ENCODE measurements at regions not wholly inside any gene's neighbourhood (a gene's known extent, or its start where the extent isn't known, plus 50 kb on each side); places are given as distances from the start of the nearest gene placed in this dataset.

GRCh38 chr9:126125177-126125576 lies 201.5 kb upstream of the MVB12B start:
- ATAC-seq (no peak), FAIRE-seq (no peak), DNase-seq (ENCODE audit: low read depth, low spot score) (no peak)
- no peaks in the 10 kb centered on the region for H3K79me2 ChIP-seq (ENCODE audit: control insufficient read depth, insufficient read depth, low read length)
- H3K4me3 ChIP-seq = no peak overlapping the region
- H3K9me3 ChIP-seq (replicated peaks; ENCODE audit: control insufficient read depth, insufficient read depth, low read length) = no peaks in the 10 kb centered on the region
- SMC1A ChIA-PET (ENCODE audit: uncharacterized antibody, unreplicated experiment) = no interaction called here
- intact Hi-C loops (cut with micrococcal nuclease; ENCODE audit: unreplicated experiment) = no loop called here
- H3K4me1 ChIP-seq (ENCODE audit: control insufficient read depth, insufficient read depth, low read length) = no peaks in the 10 kb centered on the region
- no TSS peak for BruUV-seq (replicated peaks)
- H4K20me1 ChIP-seq (ENCODE audit: control insufficient read depth, insufficient read depth) = no peaks in the 10 kb centered on the region
- in situ Hi-C loops (cut with MboI) = no loop called here
- no peak overlapping the region for H3K27ac ChIP-seq (ENCODE audit: control insufficient read depth, insufficient read depth)
- TF ChIP-seq TCF12 (IDR thresholded peaks at IDR 0.05; ENCODE audit: low read depth, low read length) = no peak
- no peak for TF ChIP-seq CBX3 (IDR thresholded peaks at IDR 0.05; ENCODE audit: borderline replicate concordance, low read depth)
- no peak for TF ChIP-seq BACH1 (IDR thresholded peaks at IDR 0.05; ENCODE audit: borderline replicate concordance)
- TF ChIP-seq BCL3 (IDR thresholded peaks at IDR 0.05; ENCODE audit: borderline replicate concordance, insufficient read depth, low read depth, low read length, poor library complexity, severe bottlenecking) = no peak
- TF ChIP-seq GABPA (IDR thresholded peaks at IDR 0.05; ENCODE audit: low read depth) = no peak
- no peak for TF ChIP-seq CEBPB (IDR thresholded peaks at IDR 0.05; ENCODE audit: borderline replicate concordance in 1 of 2, low read depth in 2 of 2, low read length in 2 of 2)
- no peak for TF ChIP-seq ZNF384 (IDR thresholded peaks at IDR 0.05; ENCODE audit: borderline replicate concordance, low read depth, low read length)
- TF ChIP-seq SMARCA5 (IDR thresholded peaks at IDR 0.05) = no peak
- TF ChIP-seq EP300 (IDR thresholded peaks at IDR 0.05; ENCODE audit: borderline replicate concordance in 1 of 2, control insufficient read depth in 1 of 2, low read depth in 2 of 2, low read length in 2 of 2) = no peak
- no peak for TF ChIP-seq ASH2L (IDR thresholded peaks at IDR 0.05; ENCODE audit: borderline replicate concordance, low read depth)
- no peak for TF ChIP-seq JUND (IDR thresholded peaks at IDR 0.05; ENCODE audit: low read depth, low read length)
- no peak for TF ChIP-seq RCOR1 (conservative IDR thresholded peaks at IDR 0.05; ENCODE audit: low read depth, low read length)
- TF ChIP-seq HSF1 (IDR thresholded peaks at IDR 0.05; ENCODE audit: low read depth, low read length) = no peak
- TF ChIP-seq ATF7 (IDR thresholded peaks at IDR 0.05; ENCODE audit: low read depth) = no peak
- no peak for TF ChIP-seq MYB (IDR thresholded peaks at IDR 0.05; ENCODE audit: borderline replicate concordance, low read depth, low read length)
- H3K4me2 ChIP-seq (ENCODE audit: control insufficient read depth, insufficient read depth) = no peak overlapping the region
- WGBS (ENCODE audit: insufficient coverage, insufficient replicate concordance, low lambda C conversion rate, missing lambda C conversion rate) = 48% methylated on average over 8 of the region's 8 CpGs
- RAD21 ChIA-PET (ENCODE audit: unreplicated experiment) = no interaction called here
- no peaks in the 10 kb centered on the region; a peak in 1 of 4 replicates for H3K27me3 ChIP-seq (replicated peaks in 1 of 2; ENCODE audit: control insufficient read depth in 2 of 2, insufficient read depth in 2 of 2, low read length in 1 of 2)
- POLR2A ChIA-PET = no interaction called here
- no peak overlapping the region for H2AFZ ChIP-seq (ENCODE audit: control insufficient read depth, low read depth, low read length)
- no peaks in the 10 kb centered on the region for H3K36me3 ChIP-seq (ENCODE audit: control insufficient read depth in 2 of 2, insufficient read depth in 2 of 2, low read length in 1 of 2)
- CTCF ChIA-PET = interaction anchor here (0.7 kb wide), 1 partner anchor 302 kb away, joined by 3 read pairs; no protein-coding TSS in a partner anchor
- no peak overlapping the region for H3K9ac ChIP-seq (ENCODE audit: control insufficient read depth, insufficient read depth, low read length)

Measured in GM12878 (cell line).